ENCODE measurements at regions not wholly inside any gene's neighbourhood (a gene's known extent, or its start where the extent isn't known, plus 50 kb on each side); places are given as distances from the start of the nearest gene placed in this dataset.

DNA sequence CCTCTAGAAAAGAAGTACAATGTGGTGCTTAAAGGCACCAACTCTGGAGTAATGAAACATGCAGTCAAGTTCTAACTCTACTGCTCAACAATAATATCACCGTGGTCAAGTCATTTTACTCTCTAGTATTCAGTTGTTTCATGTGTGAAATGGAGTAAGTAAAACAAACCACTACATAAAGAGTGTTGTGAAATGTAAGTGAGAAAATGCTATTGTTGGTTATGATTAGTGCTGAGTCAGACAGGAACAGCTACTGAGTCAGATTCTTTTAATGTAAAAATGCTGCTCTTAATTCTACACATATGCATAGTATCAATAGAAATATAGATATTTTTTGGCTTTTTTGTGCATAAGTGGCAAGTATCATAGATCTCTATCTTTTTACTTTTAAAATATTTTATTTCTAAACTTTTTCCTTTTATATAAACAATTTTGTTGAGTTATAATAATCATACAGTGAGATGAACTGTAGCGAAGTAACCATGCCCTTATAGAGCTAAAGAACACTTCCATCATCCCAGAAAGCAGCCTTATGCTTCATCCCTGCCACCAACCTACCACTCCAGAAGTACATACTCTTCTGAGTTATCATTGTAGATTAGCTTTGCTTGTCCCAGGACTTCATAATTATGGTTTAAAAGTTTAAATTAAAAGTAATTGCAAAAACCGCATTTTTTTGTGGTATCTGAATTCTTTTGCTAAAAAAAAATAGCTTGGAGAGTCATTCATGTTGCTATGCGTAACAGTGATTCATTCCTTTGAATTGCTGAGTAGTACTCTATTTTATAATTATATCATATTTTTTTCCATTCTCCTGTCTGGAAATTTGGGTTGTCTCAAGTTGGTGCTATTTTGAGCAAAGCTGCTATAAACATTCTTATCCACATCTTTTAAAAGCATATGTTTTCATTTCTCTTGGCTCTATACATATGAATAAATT, 548.2 kb upstream of the CLINT1 start:
- Histone ChIP-seq H3K9me3 (replicated peaks; ENCODE audit: control insufficient read depth, insufficient read depth, low read length) (peaks cover 17% of the 10 kb centered on the region; the same call in 2 of the 3 replicates), H2AFZ (ENCODE audit: control insufficient read depth, low read depth, low read length) (no peak overlapping the region), H3K9ac (ENCODE audit: control insufficient read depth, insufficient read depth, low read length) (no peak overlapping the region), H3K4me2 (ENCODE audit: control insufficient read depth, insufficient read depth) (no peak overlapping the region), H3K36me3 (ENCODE audit: control insufficient read depth in 2 of 2, insufficient read depth in 2 of 2, low read length in 1 of 2) (no peaks in the 10 kb centered on the region), H4K20me1 (ENCODE audit: control insufficient read depth, insufficient read depth) (no peaks in the 10 kb centered on the region), H3K79me2 (ENCODE audit: control insufficient read depth, insufficient read depth, low read length) (no peaks in the 10 kb centered on the region), H3K27ac (ENCODE audit: control insufficient read depth, insufficient read depth) (no peak overlapping the region), H3K4me3 (no peak overlapping the region), H3K4me1 (ENCODE audit: control insufficient read depth, insufficient read depth, low read length) (peaks cover 5% of the 10 kb centered on the region; the same call in 1 of the 2 replicates), H3K27me3 (replicated peaks in 1 of 2; ENCODE audit: control insufficient read depth in 2 of 2, insufficient read depth in 2 of 2, low read length in 1 of 2) (no peaks in the 10 kb centered on the region)
- in situ Hi-C loops (cut with MboI) (no loop called here), intact Hi-C loops (cut with micrococcal nuclease; ENCODE audit: unreplicated experiment) (loop anchor here (10.0 kb wide), 1 partner anchor 548 kb away; no protein-coding TSS in a partner anchor)
- SMC1A ChIA-PET (ENCODE audit: uncharacterized antibody, unreplicated experiment): interaction anchor here (0.6 to 7.6 kb wide), 9 partner anchors 9 to 658 kb away, joined by 3 to 62 read pairs (median 7); no protein-coding TSS in a partner anchor
- CTCF ChIA-PET: interaction anchor here (0.7 to 2.0 kb wide), 4 partner anchors 10 to 288 kb away, joined by 3 to 4 read pairs (median 4); no protein-coding TSS in a partner anchor
- POLR2A ChIA-PET: interaction anchor here (0.6 to 1.1 kb wide), 2 partner anchors 27 to 596 kb away, joined by 3 to 5 read pairs; no protein-coding TSS in a partner anchor
- ATAC-seq (peak; percentile 82), FAIRE-seq (no peak), DNase-seq (ENCODE audit: low read depth, low spot score) (no peak)
- RAD21 ChIA-PET (ENCODE audit: unreplicated experiment): interaction anchor here (0.5 to 5.7 kb wide), 8 partner anchors 12 to 814 kb away, joined by 3 to 34 read pairs (median 4); no protein-coding TSS in a partner anchor
- BruUV-seq (replicated peaks): no TSS peak
- WGBS (ENCODE audit: insufficient coverage, insufficient replicate concordance, low lambda C conversion rate, missing lambda C conversion rate): 68% methylated on average over 4 of the region's 4 CpGs
- TF ChIP-seq POLR2AphosphoS5 (IDR thresholded peaks at IDR 0.05; ENCODE audit: low read length): no peak
- TF ChIP-seq LARP7 (IDR thresholded peaks at IDR 0.05): no peak
- TF ChIP-seq DPF2 (IDR thresholded peaks at IDR 0.05): 0 out of 2 replicates have a peak, but pooled peaks have one; percentile 18
- TF ChIP-seq ZNF274 (IDR thresholded peaks at IDR 0.05; ENCODE audit: insufficient read depth, insufficient read length): no peak
- peak in 1 of 2 experiments; percentile 29; a peak in 1 of 4 replicates for TF ChIP-seq EP300 (IDR thresholded peaks at IDR 0.05; ENCODE audit: borderline replicate concordance in 1 of 2, control insufficient read depth in 1 of 2, low read depth in 2 of 2, low read length in 2 of 2)
- TF ChIP-seq SRF (IDR thresholded peaks at IDR 0.05; ENCODE audit: low read depth in 2 of 2, low read length in 2 of 2): no peak
- TF ChIP-seq, protein P1, sequence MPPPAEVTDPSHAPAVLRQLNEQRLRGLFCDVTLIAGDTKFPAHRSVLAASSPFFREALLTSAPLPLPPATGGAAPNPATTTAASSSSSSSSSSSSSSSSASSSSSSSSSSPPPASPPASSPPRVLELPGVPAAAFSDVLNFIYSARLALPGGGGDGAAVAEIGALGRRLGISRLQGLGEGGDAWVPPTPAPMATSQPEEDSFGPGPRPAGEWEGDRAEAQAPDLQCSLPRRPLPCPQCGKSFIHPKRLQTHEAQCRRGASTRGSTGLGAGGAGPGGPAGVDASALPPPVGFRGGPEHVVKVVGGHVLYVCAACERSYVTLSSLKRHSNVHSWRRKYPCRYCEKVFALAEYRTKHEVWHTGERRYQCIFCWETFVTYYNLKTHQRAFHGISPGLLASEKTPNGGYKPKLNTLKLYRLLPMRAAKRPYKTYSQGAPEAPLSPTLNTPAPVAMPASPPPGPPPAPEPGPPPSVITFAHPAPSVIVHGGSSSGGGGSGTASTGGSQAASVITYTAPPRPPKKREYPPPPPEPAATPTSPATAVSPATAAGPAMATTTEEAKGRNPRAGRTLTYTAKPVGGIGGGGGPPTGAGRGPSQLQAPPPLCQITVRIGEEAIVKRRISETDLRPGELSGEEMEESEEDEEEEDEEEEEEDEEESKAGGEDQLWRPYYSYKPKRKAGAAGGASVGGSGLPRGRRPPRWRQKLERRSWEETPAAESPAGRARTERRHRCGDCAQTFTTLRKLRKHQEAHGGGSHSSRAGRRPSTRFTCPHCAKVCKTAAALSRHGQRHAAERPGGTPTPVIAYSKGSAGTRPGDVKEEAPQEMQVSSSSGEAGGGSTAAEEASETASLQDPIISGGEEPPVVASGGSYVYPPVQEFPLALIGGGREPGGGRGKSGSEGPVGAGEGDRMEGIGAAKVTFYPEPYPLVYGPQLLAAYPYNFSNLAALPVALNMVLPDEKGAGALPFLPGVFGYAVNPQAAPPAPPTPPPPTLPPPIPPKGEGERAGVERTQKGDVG (CRISPR knock-in tag; IDR thresholded peaks at IDR 0.05): no peak
- TF ChIP-seq FOXM1 (IDR thresholded peaks at IDR 0.05; ENCODE audit: low read depth, low read length): no peak
- TF ChIP-seq, protein P2, sequence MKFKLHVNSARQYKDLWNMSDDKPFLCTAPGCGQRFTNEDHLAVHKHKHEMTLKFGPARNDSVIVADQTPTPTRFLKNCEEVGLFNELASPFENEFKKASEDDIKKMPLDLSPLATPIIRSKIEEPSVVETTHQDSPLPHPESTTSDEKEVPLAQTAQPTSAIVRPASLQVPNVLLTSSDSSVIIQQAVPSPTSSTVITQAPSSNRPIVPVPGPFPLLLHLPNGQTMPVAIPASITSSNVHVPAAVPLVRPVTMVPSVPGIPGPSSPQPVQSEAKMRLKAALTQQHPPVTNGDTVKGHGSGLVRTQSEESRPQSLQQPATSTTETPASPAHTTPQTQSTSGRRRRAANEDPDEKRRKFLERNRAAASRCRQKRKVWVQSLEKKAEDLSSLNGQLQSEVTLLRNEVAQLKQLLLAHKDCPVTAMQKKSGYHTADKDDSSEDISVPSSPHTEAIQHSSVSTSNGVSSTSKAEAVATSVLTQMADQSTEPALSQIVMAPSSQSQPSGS (IDR thresholded peaks at IDR 0.05; ENCODE audit: low read length): peak; percentile 54
- no peak for TF ChIP-seq CBFB (IDR thresholded peaks at IDR 0.05; ENCODE audit: low read depth)
- TF ChIP-seq, protein P3, sequence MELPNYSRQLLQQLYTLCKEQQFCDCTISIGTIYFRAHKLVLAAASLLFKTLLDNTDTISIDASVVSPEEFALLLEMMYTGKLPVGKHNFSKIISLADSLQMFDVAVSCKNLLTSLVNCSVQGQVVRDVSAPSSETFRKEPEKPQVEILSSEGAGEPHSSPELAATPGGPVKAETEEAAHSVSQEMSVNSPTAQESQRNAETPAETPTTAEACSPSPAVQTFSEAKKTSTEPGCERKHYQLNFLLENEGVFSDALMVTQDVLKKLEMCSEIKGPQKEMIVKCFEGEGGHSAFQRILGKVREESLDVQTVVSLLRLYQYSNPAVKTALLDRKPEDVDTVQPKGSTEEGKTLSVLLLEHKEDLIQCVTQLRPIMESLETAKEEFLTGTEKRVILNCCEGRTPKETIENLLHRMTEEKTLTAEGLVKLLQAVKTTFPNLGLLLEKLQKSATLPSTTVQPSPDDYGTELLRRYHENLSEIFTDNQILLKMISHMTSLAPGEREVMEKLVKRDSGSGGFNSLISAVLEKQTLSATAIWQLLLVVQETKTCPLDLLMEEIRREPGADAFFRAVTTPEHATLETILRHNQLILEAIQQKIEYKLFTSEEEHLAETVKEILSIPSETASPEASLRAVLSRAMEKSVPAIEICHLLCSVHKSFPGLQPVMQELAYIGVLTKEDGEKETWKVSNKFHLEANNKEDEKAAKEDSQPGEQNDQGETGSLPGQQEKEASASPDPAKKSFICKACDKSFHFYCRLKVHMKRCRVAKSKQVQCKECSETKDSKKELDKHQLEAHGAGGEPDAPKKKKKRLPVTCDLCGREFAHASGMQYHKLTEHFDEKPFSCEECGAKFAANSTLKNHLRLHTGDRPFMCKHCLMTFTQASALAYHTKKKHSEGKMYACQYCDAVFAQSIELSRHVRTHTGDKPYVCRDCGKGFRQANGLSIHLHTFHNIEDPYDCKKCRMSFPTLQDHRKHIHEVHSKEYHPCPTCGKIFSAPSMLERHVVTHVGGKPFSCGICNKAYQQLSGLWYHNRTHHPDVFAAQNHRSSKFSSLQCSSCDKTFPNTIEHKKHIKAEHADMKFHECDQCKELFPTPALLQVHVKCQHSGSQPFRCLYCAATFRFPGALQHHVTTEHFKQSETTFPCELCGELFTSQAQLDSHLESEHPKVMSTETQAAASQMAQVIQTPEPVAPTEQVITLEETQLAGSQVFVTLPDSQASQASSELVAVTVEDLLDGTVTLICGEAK (IDR thresholded peaks at IDR 0.05; ENCODE audit: borderline replicate concordance): peak; percentile 18; the same call in 1 of the 2 replicates
- TF ChIP-seq PML (IDR thresholded peaks at IDR 0.05; ENCODE audit: low read length): no peak
- TF ChIP-seq ETV6 (conservative IDR thresholded peaks at IDR 0.05 in 1 of 2, IDR thresholded peaks at IDR 0.05 in 1 of 2; ENCODE audit: borderline replicate concordance in 1 of 2, low read depth in 1 of 2): no peak
